Calu3 (cell line): ENCODE measurements at regions not wholly inside any gene's neighbourhood (a gene's known extent, or its start where the extent isn't known, plus 50 kb on each side); places are given as distances from the start of the nearest gene placed in this dataset.
"Not testable (repeated sequence)": the region's sequence is repeated elsewhere in the genome, so short reads cannot be mapped to it uniquely, and the experiment has no call there.

ENCODE experiments used
- BruUV-seq: library from RNA; stranded (reverse); fragments of 400-500 nt; replicated peaks from 2 replicates; lab custom pipeline; 2021; lab: Mats Ljungman, UMichigan
- CTCF ChIA-PET: fragments of 300-600 bp; sonication (Branson Sonifier 250); formaldehyde crosslinking; loops from one replicate; lab custom pipeline; 2022; ENCODE audit warnings: antibody characterized with exemption; lab: Charles Lee
- DNase-seq: peaks from one replicate; pipeline ENCODE4 v3.0.0; 2022
- H3K27ac Mint-ChIP-seq: one replicate; pipeline ENCODE4 v1.8.0; 2022; ENCODE audit warnings: mixed read lengths; ENCODE audit not compliant: unreplicated experiment
- H3K27me3 Mint-ChIP-seq: one replicate; pipeline ENCODE4 v1.8.0; 2022; ENCODE audit warnings: mixed read lengths; ENCODE audit not compliant: unreplicated experiment
- H3K36me3 Mint-ChIP-seq: one replicate; pipeline ENCODE4 v1.8.0; 2022; ENCODE audit warnings: mild to moderate bottlenecking, moderate library complexity, mixed read lengths; ENCODE audit not compliant: insufficient read depth, unreplicated experiment
- H3K4me1 Mint-ChIP-seq: one replicate; pipeline ENCODE4 v1.8.0; 2022; ENCODE audit warnings: mild to moderate bottlenecking, low read depth, mixed read lengths; ENCODE audit not compliant: unreplicated experiment
- H3K4me3 Mint-ChIP-seq: one replicate; pipeline ENCODE4 v1.8.0; 2022; ENCODE audit warnings: mild to moderate bottlenecking, low read depth, moderate library complexity, mixed read lengths; ENCODE audit not compliant: unreplicated experiment
- H3K9me3 Mint-ChIP-seq: one replicate; pipeline ENCODE4 v1.8.0; 2022; ENCODE audit warnings: low read depth, mixed read lengths; ENCODE audit not compliant: unreplicated experiment
- CTCF ChIP-seq: fragments of 200-600 bp; IDR thresholded peaks from one replicate; pipeline ENCODE4 v1.8.0; 2022; ENCODE audit warnings: antibody characterized with exemption; ENCODE audit not compliant: unreplicated experiment
- intact Hi-C: fragments of 100-400 bp; cut with micrococcal nuclease; formaldehyde crosslinking; loops from one replicate; pipeline ENCODE4 v1.10.0; 2022; ENCODE audit not compliant: unreplicated experiment

GRCh38 chr9:92208693-92209524 is 84.6 kb downstream of the IARS1 start:
- Mint-ChIP-seq H3K27ac (no peak overlapping the region), H3K27me3 (no peaks in the 10 kb centered on the region), H3K4me3 (no peak overlapping the region), H3K36me3 (peaks cover 53% of the 10 kb centered on the region), H3K4me1 (no peaks in the 10 kb centered on the region), H3K9me3 (no peaks in the 10 kb centered on the region)
- TF ChIP-seq CTCF, result no peak
- CTCF ChIA-PET, result no interaction called here
- no peak for DNase-seq
- intact Hi-C loops, result no loop called here
- no TSS peak for BruUV-seq

- no peaks in the 10 kb centered on the region for H3K27me3 Mint-ChIP-seq
- H3K4me3 Mint-ChIP-seq, result no peak overlapping the region
- BruUV-seq, result no TSS peak
- CTCF ChIA-PET, result no interaction called here
- no peaks in the 10 kb centered on the region for H3K4me1 Mint-ChIP-seq
- H3K27ac Mint-ChIP-seq, result no peak overlapping the region
- H3K36me3 Mint-ChIP-seq, result peaks cover 36% of the 10 kb centered on the region
- no peak for DNase-seq
- intact Hi-C loops, result no loop called here
- TF ChIP-seq CTCF, result no peak
- H3K9me3 Mint-ChIP-seq, result no peaks in the 10 kb centered on the region
Observed at GRCh38 chr9:92206488-92206887, 87.0 kb downstream of the IARS1 start.

- not testable (repeated sequence) for H3K4me3 Mint-ChIP-seq
Observed at GRCh38 chr9:92203887-92204286, 88.7 kb upstream of the SPTLC1 start.

GRCh38 chr9:92198237-92198636 is 83.0 kb upstream of the SPTLC1 start:
- CTCF ChIA-PET, DNase-seq, H3K36me3 Mint-ChIP-seq, intact Hi-C loops, H3K27ac Mint-ChIP-seq, H3K27me3 Mint-ChIP-seq, H3K4me3 Mint-ChIP-seq, H3K4me1 Mint-ChIP-seq, H3K9me3 Mint-ChIP-seq, BruUV-seq: not testable (repeated sequence)

More at GRCh38 chr9:92203887-92204286, 88.7 kb upstream of the SPTLC1 start:
- H3K9me3 Mint-ChIP-seq, DNase-seq, intact Hi-C loops, H3K27me3 Mint-ChIP-seq, CTCF ChIA-PET, BruUV-seq, H3K27ac Mint-ChIP-seq, H3K4me1 Mint-ChIP-seq: not testable (repeated sequence)
- H3K36me3 Mint-ChIP-seq, result peaks cover 17% of the 10 kb centered on the region

- DNase-seq, result no peak
- H3K36me3 Mint-ChIP-seq, result no peaks in the 10 kb centered on the region
- TF ChIP-seq CTCF, result no peak
- no peak overlapping the region for H3K27ac Mint-ChIP-seq
- no peaks in the 10 kb centered on the region for H3K4me1 Mint-ChIP-seq
- H3K9me3 Mint-ChIP-seq, result peaks cover 5% of the 10 kb centered on the region
- no peaks in the 10 kb centered on the region for H3K27me3 Mint-ChIP-seq
- no TSS peak for BruUV-seq
- CTCF ChIA-PET, result interaction anchor here (1.2 kb wide), 1 partner anchor 56 kb away, joined by 5 read pairs; no protein-coding TSS in a partner anchor
- H3K4me3 Mint-ChIP-seq, result no peak overlapping the region
- intact Hi-C loops, result no loop called here
Observed at GRCh38 chr9:92196909-92197308, 81.7 kb upstream of the SPTLC1 start.
